GM04503 (cell line): ENCODE measurements at regions not wholly inside any gene's neighbourhood (a gene's known extent, or its start where the extent isn't known, plus 50 kb on each side); places are given as distances from the start of the nearest gene placed in this dataset.
"Not testable (repeated sequence)": the region's sequence is repeated elsewhere in the genome, so short reads cannot be mapped to it uniquely, and the experiment has no call there.

Experiments used
- DNase-seq: peaks from one replicate; pipeline ENCODE4 v3.0.0-alpha.2; 2012; ENCODE audit warnings: low read depth

GRCh38 chr1:118828038-118828437, 160.1 kb downstream of the TBX15 start:
- DNase-seq: peak; percentile 5

GRCh38 chr1:118827636-118828035, 160.5 kb downstream of the TBX15 start:
- DNase-seq: no peak

GRCh38 chr1:118827207-118827606, 160.9 kb downstream of the TBX15 start:
- no peak for DNase-seq

- no peak for DNase-seq
These were observed 161.5 kb downstream of the TBX15 start for GRCh38 chr1:118826669-118827068.

DNA sequence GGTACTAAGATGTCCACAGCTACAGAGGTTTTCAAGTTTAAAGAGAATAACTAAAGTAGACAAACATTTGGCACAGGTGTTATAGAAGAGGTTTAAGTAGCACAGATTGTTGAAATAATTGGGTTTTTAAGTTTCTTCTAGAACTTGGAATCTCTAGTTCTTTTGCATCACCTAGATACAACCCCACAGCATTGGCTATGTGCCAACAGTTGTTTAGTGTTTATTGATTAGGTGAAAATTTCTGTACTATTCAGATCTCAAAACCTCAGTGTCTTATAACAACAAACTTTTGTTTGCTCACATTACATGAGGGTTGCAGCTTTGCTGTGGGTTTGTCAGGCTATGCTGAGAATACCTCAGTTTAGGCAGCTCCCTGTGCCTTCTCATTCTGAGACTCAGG, 162.5 kb downstream of the TBX15 start:
- DNase-seq: no peak

DNA sequence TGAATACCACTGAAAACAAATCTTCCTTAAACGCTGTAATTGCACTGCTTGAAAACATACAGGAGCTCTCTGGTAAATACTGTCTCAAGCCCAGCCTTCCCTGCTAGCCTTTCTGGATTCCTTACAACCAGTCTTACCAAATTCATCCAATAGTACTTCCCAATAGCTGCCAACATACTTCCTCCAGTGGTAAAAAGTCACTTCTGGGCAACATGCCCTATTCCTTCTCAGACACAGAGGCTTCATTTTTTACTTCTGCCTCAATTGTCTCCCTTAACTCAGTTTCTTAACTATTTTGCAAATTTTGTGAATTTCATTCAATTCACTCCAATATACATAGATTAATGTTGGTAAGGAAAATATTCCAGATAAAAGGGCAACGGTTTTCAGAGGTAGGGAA, 166.3 kb downstream of the TBX15 start:
- peak; percentile 14 for DNase-seq

DNA sequence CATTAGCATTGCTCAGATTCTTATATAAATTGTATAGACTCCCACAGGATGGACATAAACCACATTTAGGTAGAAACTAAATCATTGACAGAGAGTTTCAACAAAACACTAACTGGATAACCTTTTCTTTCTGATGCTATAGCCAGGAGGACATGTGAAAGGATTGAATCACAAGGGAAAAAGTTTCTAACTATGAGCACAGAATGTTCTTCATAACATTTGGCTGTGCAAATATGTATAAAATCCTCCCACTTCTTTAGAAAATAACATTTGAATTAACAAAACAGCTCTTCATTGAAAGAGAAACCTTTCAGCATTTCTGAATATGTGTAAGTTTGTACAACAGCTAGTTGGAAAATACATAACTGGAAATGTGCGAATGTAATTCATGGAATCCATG, 167.3 kb downstream of the TBX15 start:
- DNase-seq: no peak

DNA sequence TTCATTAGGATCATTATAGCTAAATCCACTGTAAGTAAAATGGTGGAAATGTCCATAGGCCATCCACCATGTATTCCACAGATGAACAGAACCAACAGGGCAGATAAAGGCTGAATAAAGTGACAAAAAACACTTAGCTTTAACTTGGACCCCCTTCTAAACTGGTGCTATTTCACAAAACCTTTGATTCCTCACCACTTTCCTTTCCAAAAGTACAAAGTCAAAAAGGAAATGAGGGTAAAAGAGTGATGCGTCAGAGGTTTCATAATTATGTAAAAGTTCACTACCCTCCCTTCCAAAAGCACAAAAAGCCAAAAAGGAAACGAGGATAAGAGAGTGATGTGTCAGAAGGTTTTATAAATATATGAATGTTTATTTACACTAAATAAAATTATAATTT, 172.2 kb downstream of the TBX15 start:
- DNase-seq: no peak

- DNase-seq: no peak
These were observed 175.6 kb downstream of the TBX15 start for GRCh38 chr1:118812555-118812954.

DNA sequence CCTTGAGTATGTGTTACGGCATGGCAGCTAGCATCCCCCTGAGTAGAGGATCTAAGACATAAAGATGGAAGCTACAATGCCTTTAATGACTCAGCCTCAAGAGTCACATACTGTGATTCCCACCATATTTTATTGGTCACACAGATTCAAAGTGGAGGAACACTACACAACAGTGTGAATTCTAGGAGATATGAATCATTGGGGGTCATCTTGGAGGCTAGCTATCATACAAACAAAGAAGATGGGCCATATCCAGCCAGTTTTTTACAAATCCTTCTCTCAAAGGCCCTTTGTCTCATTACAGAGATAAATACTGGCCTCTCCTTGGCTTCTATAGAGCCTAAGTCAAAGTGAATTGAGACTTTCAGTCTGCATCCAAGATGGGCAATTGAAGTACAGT, 177.0 kb downstream of the TBX15 start:
- DNase-seq: no peak

GRCh38 chr1:118809586-118809985, 178.6 kb downstream of the TBX15 start:
- no peak for DNase-seq

DNA sequence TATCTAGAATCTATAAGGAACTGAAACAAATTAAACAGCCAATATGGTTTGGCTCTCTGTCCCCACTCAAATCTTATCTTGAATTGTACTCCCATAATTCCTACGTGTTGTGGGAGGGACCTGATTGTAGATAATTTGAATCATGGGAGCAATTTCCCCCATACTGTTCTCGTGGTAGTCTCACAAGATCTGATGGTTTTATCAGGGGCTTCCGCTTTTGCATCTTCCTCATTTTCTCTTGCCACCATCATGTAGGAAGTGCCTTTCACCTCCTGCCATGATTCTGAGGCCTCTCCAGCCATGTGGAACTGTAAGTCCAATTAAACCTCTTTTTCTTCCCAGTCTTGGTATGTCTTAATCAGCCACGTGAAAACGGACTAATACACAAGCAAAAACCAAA, 185.0 kb downstream of the TBX15 start:
- DNase-seq: not testable (repeated sequence)

- no peak for DNase-seq
These were observed 196.9 kb downstream of the TBX15 start for GRCh38 chr1:118791094-118791691.

- DNase-seq: peak; percentile 55
These were observed 199.7 kb downstream of the TBX15 start for GRCh38 chr1:118788463-118788862.

DNA sequence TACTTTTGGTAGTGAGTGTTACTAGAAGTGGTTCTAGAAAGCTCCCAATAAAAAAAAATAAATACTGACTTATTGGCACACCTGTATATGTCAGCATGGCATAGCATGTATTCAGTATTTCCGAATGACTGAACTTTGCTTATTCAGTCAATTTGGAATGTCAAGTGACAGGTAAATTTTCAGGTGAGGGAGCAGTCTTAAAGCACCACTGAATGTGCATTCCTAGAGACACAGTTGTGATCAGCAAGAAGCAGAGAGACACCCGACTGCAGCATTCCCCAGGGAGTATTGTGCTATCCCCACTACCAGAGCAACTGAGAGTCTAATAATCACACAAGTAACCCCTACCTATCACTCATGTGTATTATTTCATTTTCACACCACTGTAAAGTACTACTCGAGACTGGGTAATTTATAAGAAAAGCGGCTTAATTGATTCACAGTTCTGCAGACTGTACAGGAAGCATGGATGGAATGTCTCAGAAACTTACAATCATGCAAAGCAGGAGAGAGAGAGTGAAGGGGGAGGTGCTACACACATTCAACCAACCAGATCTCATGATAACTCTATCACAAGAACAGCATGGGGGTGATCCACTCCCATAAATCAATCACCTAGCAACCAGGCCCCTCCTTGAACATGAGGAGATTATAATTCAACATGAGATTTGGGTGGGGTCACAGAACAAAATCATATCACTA, 201.5 kb downstream of the TBX15 start:
- DNase-seq: no peak

- no peak for DNase-seq
These were observed 202.9 kb downstream of the TBX15 start for GRCh38 chr1:118785246-118785645.

DNA sequence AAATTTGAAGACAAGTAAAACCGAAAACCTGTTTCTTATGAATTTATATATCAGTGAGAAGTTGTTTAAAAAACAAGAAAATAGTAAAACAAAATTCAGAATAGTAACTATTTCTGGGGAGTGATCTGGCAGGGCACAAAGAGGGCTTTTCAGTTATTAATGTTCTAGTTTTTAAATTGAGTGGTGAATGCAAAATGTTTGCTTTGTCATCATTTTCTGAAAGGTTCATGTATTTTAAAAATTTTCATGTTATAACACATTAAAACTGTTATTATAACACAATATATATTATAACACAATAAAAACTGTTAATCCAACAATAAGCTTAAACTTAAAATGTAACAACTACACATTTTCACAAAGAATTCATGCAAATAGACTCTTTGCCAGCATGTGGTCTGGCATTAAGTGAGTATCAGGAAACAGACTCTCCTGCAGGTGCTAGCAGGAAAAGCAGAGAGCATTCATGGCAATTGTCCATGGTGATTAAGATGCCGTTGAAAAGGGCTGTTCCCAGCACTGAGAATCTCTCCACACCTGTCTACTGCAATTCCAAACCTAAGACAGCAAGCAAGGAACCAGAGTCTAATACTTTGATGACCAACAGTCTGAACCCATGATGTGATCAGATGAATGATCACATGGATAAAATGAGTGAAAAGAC, 204.9 kb downstream of the TBX15 start:
- no peak for DNase-seq

GRCh38 chr1:118773656-118774055, 214.5 kb downstream of the TBX15 start:
- DNase-seq: no peak

- DNase-seq: no peak
These were observed 220.2 kb downstream of the TBX15 start for GRCh38 chr1:118767971-118768370.

- no peak for DNase-seq
These were observed 234.2 kb downstream of the TBX15 start for GRCh38 chr1:118753976-118754375.

GRCh38 chr1:118751166-118751565, 237.0 kb downstream of the TBX15 start:
- DNase-seq: no peak

GRCh38 chr1:118744420-118744819, 243.7 kb downstream of the TBX15 start:
- no peak for DNase-seq

GRCh38 chr1:118739501-118739900, 248.6 kb downstream of the TBX15 start:
- no peak for DNase-seq

- DNase-seq: no peak
These were observed 251.8 kb downstream of the TBX15 start for GRCh38 chr1:118736322-118736721.
